Right lobe of liver (tissue), 4 donors: ENCODE measurements at regions not wholly inside any gene's neighbourhood (a gene's known extent, or its start where the extent isn't known, plus 50 kb on each side); places are given as distances from the start of the nearest gene placed in this dataset.

Experiments
- CTCF ChIP-seq, 4 donors: fragments of 200-600 bp in 3 of 4; fragments of 450-650 bp in 1 of 4; IDR thresholded peaks; one replicate each; pipeline versions ENCODE4 v1.5.1 to v1.8.0; 2016 to 2022; ENCODE audit warnings: antibody characterized with exemption in 4 of 4, mild to moderate bottlenecking in 2 of 4
- POLR2A ChIP-seq: fragments of 450-650 bp; IDR thresholded peaks from one replicate; pipeline ENCODE4 v1.6.1; 2017; ENCODE audit warnings: antibody characterized with exemption, mild to moderate bottlenecking
- donor health status: DM: no; HTN: no; CAD: no.
- donor health status: DM: no; HTN: no; CAD: no.
- donor health status: DM: no; HTN: yes; CAD: no.

GRCh38 chr9:71487061-71487460 lies 281.3 kb downstream of the CEMIP2 start:
- no peak for TF ChIP-seq CTCF (IDR thresholded peaks at IDR 0.05)
- TF ChIP-seq POLR2A = no peak
